ENCODE measurements at regions not wholly inside any gene's neighbourhood (a gene's known extent, or its start where the extent isn't known, plus 50 kb on each side); places are given as distances from the start of the nearest gene placed in this dataset.

GRCh38 chrX:126064901-126065541, 101.1 kb downstream of the DCAF12L2 start:
- Mint-ChIP-seq H3K36me3 (ENCODE audit: low read depth) (no peaks in the 10 kb centered on the region), H3K9me3 (no peaks in the 10 kb centered on the region), H3K4me1 (no peaks in the 10 kb centered on the region), H3K27ac (no peak overlapping the region), H3K4me3 (no peak overlapping the region), H3K27me3 (ENCODE audit: insufficient read depth) (no peaks in the 10 kb centered on the region)
- no peak for TF ChIP-seq CTCF (conservative IDR thresholded peaks at IDR 0.05)
- Histone ChIP-seq H3K9ac (ENCODE audit: extremely low read depth, low read length, poor library complexity, severe bottlenecking) (no peak overlapping the region), H3K27me3 (ENCODE audit: control insufficient read depth, insufficient read depth, low read length, poor library complexity, severe bottlenecking) (no peaks in the 10 kb centered on the region), H3K36me3 (ENCODE audit: control insufficient read depth, insufficient read depth, low read length) (no peaks in the 10 kb centered on the region), H3K4me1 (ENCODE audit: control insufficient read depth, insufficient read depth, low read length) (no peaks in the 10 kb centered on the region), H3K4me3 (ENCODE audit: low read length) (no peak overlapping the region), H3K27ac (ENCODE audit: low read depth, low read length) (no peak overlapping the region), H3K9me3 (ENCODE audit: control insufficient read depth, low read length) (no peaks in the 10 kb centered on the region)
- WGBS, 2 experiments (ENCODE audit: insufficient coverage in 1 of 2, insufficient read length in 1 of 2): 91% methylated on average over 9 of the region's 9 CpGs; no CpG with 5 or more reads in 1 of the 2 experiments
- no peak for DNase-seq

GRCh38 chrX:126065901-126066660, 100.0 kb downstream of the DCAF12L2 start:
- no peaks in the 10 kb centered on the region for H3K36me3 ChIP-seq (ENCODE audit: control insufficient read depth, insufficient read depth, low read length)
- no peak overlapping the region for H3K27ac Mint-ChIP-seq
- no peaks in the 10 kb centered on the region for H3K27me3 Mint-ChIP-seq (ENCODE audit: insufficient read depth)
- no peak overlapping the region for H3K9ac ChIP-seq (ENCODE audit: extremely low read depth, low read length, poor library complexity, severe bottlenecking)
- no peak overlapping the region for H3K4me3 ChIP-seq (ENCODE audit: low read length)
- H3K36me3 Mint-ChIP-seq (ENCODE audit: low read depth): no peaks in the 10 kb centered on the region
- no peak overlapping the region for H3K27ac ChIP-seq (ENCODE audit: low read depth, low read length)
- H3K9me3 Mint-ChIP-seq: no peaks in the 10 kb centered on the region
- H3K27me3 ChIP-seq (ENCODE audit: control insufficient read depth, insufficient read depth, low read length, poor library complexity, severe bottlenecking): no peaks in the 10 kb centered on the region
- DNase-seq: no peak
- no peaks in the 10 kb centered on the region for H3K9me3 ChIP-seq (ENCODE audit: control insufficient read depth, low read length)
- H3K4me3 Mint-ChIP-seq: no peak overlapping the region
- no peaks in the 10 kb centered on the region for H3K4me1 Mint-ChIP-seq
- H3K4me1 ChIP-seq (ENCODE audit: control insufficient read depth, insufficient read depth, low read length): no peaks in the 10 kb centered on the region
- TF ChIP-seq CTCF (conservative IDR thresholded peaks at IDR 0.05): no peak
- WGBS, 2 experiments (ENCODE audit: insufficient coverage in 1 of 2, insufficient read length in 1 of 2): 80 to 86% methylated on average over 1 to 17 of the region's 17 CpGs

Measured in endodermal cell (in vitro differentiated cells).